ENCODE measurements at regions not wholly inside any gene's neighbourhood (a gene's known extent, or its start where the extent isn't known, plus 50 kb on each side); places are given as distances from the start of the nearest gene placed in this dataset.
"Not testable (repeated sequence)": the region's sequence is repeated elsewhere in the genome, so short reads cannot be mapped to it uniquely, and the experiment has no call there.

GRCh38 chr5:72760259-72760658, 56.2 kb upstream of the TNPO1 start:
- DNase-seq (ENCODE audit: low read depth), result peak; percentile 28

GRCh38 chr5:72752909-72753308, 63.6 kb upstream of the TNPO1 start:
- no peak for DNase-seq (ENCODE audit: low read depth)

GRCh38 chr5:72749362-72749997, 67.0 kb upstream of the TNPO1 start:
- DNase-seq (ENCODE audit: low read depth), result no peak

DNA sequence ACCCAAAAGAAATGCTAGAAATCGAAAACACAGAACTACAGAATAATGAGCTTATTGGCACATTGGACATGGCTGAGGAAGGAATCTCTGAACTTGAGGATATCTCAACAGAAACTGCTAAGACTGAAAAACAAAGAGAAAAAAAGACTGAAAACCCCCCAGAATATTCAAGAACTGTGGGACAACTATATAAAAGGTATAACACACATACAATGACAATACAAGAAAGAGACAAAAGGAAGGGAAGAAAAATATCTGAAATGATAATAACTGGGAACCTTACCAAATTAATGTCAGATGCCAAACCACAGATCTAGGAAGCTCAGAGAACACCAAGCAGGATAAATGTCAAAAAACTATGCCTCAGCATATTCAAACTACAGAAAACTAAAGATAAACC, 68.6 kb upstream of the TNPO1 start:
- DNase-seq (ENCODE audit: low read depth), result no peak

DNA sequence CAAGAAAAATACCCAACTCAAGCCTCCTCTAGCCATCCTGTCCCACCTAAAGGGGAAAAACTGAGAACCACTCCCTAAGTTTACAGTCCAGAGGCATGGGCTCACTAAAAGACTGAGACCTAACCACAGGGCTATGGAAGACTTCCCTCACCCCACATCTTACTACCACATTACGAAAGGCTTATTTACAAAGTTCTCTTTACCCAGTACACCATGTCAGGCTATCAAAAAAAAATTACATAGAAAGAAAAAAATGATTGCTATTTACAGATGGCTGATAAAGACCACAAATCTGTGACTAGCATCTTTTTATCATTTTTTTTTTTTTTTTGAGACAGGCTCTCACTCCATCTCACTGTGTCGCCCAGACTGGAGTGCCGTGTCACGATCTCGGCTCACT, 69.7 kb upstream of the TNPO1 start:
- DNase-seq (ENCODE audit: low read depth), result no peak

- DNase-seq (ENCODE audit: low read depth), result no peak
These were observed 72.3 kb upstream of the TNPO1 start for GRCh38 chr5:72744136-72744535.

- DNase-seq (ENCODE audit: low read depth), result no peak
These were observed 74.7 kb upstream of the TNPO1 start for GRCh38 chr5:72741805-72742204.

DNA sequence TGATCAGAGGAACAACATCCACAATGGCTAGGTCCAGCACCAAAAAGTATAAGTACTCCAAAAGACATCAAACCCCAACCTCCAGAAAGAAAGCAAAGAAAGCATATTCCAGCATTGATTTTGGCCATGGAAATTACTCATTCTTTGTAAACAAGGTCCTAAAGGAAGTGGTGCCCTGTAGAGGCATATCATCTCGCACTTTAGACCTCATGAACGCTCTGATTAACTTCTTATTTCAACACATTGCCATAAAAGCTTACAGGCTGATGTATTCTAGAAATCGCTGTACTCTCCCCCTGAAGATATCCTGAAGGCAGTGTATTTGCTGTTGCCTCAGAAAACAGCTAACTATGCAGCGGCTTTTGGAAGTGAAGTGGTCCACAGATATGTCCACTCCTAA, 82.7 kb upstream of the TNPO1 start:
- DNase-seq (ENCODE audit: low read depth), result no peak

GRCh38 chr5:72723581-72723980, 92.9 kb upstream of the TNPO1 start:
- peak; percentile 33 for DNase-seq (ENCODE audit: low read depth)

- no peak for DNase-seq (ENCODE audit: low read depth)
These were observed 93.5 kb upstream of the TNPO1 start for GRCh38 chr5:72722792-72723452.

DNA sequence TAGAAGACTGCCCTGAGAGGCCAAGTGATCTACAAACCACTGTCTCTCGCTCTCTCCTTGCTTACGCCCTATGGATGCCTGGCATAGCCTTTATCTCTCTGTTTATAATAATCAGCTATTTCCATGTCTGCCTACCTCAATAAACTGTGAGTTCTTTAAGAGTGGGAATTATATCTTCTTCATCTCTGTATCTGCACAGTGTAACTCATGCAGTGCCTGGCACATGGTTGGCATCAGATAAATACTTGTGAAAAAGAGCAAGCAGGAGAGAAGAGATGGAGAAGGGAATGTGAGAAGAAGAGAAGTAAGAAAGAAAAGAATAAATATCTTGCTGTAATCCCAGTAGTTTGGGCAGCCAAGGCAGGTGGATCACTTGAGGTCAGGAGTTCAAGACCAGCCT, 94.6 kb upstream of the TNPO1 start:
- DNase-seq (ENCODE audit: low read depth), result no peak

GRCh38 chr5:72720205-72720604, 96.3 kb upstream of the TNPO1 start:
- DNase-seq (ENCODE audit: low read depth), result no peak

DNA sequence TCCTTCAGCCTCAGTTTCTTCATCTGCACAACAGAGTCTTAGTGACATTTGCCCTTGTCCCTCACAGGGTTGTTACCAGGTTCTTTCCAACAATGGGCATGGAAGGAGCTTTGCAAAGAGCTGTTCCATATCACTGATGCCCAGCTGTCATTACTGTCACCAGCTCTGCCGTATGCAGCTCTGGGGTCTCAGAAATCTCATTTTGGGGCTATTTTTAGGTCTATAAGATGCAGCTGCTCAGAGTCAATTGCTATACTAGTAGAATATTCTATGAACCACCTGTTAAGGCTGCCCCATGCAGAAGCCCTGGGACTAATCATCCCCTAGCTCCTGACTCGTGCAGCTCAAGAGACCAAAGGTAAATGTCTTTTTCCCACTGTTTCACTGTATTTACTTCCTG, 105.1 kb upstream of the TNPO1 start:
- DNase-seq (ENCODE audit: low read depth), result no peak

GRCh38 chr5:72709341-72709740, 107.1 kb upstream of the TNPO1 start:
- no peak for DNase-seq (ENCODE audit: low read depth)

DNA sequence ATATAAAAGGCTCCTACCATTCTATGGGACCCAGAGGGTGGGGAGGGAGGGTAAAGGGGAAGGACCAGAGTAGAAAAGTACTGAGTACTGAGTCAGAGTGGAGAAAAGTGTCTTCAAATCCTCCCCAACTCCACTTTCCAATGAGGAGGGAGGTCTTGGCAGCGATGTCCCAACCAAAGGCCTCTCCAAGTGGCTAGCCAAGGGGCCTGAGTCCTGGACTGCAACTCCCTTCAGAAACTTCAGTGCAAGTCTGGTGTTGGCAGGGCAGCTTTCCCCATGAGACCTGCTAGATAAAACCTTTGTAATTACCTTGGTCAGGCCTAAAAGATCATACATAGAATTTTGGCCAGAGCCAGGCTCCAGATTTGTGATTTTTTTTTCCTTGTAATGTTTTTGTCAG, 111.3 kb upstream of the TNPO1 start:
- DNase-seq (ENCODE audit: low read depth), result no peak

DNA sequence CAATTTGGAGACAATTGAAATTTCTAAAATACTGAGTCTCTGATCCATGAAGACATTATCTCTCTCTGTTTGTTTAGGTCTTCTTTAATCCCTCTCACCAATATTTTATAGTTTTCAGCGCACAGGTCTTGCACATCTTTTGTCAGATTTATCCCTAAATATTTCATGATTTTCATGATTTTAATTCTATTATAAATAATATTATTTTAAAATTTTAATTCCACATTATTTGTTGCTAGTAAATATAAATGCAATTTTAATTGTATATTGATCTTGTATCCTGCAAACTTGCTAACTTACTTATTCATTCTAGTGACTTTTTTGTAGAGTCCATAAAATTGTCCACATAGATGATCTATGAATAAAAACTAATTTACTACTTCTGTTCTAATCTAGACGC, 112.6 kb upstream of the TNPO1 start:
- no peak for DNase-seq (ENCODE audit: low read depth)

DNA sequence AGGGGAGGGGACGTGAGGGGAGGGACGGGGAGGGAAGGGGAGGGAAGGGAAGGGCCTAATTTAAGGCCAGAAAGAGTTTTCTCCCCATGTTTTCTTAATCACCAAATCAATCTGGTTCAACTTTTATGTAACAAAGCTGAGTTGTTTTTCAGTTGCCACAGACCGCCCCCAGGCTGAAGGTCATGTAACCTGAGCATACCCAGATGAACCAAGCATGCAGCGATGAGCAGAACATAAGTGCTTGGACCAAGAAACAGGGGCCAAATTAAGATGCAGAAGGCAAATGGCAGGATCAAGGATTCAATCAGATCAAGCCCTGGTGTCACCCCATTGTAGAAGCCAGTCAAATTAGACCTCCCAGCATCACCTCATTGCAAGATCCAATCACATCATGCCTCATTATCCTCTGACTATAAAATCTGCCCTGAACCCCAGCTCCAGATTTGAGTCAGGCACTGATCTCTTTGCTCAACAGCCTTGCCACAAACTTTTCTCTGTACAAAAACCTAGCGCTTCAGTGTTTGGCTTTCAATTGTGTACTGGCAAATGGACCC, 113.5 kb upstream of the TNPO1 start:
- DNase-seq (ENCODE audit: low read depth), result no peak

GRCh38 chr5:72702105-72702504, 114.4 kb upstream of the TNPO1 start:
- DNase-seq (ENCODE audit: low read depth), result not testable (repeated sequence)

- no peak for DNase-seq (ENCODE audit: low read depth)
These were observed 118.0 kb upstream of the TNPO1 start for GRCh38 chr5:72698481-72698880.

DNA sequence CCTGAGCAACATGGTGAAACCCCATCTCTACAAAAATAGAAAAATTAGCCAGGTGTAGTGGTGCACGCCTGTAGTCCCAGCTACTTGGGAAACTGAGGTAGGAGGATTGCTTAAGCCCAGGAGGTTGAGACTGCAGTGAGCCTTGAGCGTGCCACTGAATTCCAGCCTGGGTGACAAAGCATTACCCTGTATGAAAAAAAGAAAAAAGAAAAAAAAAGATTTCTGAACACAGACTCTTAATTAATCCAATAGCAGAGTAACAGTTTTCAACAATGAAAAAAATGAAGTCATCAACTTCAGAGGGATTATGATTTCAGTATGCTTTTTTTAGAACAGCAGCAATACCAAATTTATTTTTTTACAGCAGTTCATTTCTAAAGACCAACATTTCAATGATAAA, 118.8 kb upstream of the TNPO1 start:
- DNase-seq (ENCODE audit: low read depth), result no peak

GRCh38 chr5:72695659-72696058, 120.8 kb upstream of the TNPO1 start:
- DNase-seq (ENCODE audit: low read depth), result no peak

DNA sequence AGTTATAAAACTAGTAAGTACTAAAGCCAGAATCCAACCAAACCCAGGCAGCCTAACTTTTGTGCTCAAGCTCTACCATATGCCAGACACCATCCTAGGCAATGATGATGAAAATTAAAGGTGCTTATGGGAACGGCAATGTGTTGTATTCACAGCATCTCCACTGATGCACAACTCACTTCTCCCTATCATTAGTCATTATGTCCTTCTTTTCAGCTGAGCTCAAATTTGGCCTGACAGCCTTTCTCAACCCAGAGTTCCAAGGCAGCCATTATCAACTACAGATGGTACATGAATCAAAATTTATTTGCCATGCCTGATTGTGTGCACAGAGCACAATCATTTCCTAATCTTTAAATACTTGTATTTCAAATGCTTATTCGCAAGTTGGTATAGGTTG, 121.6 kb upstream of the TNPO1 start:
- no peak for DNase-seq (ENCODE audit: low read depth)

DNA sequence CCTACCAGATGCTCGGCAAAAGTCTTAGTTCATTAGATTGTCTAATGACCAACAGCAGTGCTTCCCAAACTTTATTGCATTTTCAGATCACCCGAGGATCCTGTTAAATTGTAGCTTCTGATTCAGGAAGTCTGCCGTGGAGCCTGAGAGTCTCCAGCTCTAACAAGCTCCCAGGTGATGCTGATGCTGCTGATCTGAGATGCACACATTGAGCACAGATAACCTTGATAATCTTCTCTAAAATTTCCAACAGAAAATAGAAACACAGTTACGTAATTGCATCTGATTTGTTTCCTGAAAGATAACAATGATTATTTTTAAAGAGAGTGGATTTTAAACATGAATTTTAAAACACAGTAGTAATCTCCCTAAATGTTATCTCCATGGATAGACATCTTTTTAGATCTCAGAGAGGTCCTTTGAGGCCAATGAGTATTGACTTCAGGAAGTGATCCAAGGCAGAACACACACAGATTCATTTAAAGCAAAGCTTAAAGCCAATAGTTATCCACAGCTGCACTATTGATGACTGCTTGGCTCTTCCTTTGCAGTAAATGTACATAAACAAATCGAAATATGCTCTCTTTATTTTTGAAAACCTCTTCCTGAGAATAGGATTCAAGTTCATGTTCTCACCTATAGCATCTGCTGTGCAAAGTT, 122.8 kb upstream of the TNPO1 start:
- DNase-seq (ENCODE audit: low read depth), result no peak

All from renal cortical epithelial cell (primary cell).